BLaER1 treated with 17β-estradiol and CSF1 and Interleukin-3, amounts not matched to agents 10 nM and 100 nM (cell line): ENCODE measurements at regions not wholly inside any gene's neighbourhood (a gene's known extent, or its start where the extent isn't known, plus 50 kb on each side); places are given as distances from the start of the nearest gene placed in this dataset.
"Not testable (repeated sequence)": the region's sequence is repeated elsewhere in the genome, so short reads cannot be mapped to it uniquely, and the experiment has no call there.

Source experiments
- H3K27ac ChIP-seq, 11 experiments: shearing (Covaris generic); formaldehyde crosslinking; 2 replicates each; pipeline ENCODE4 v1.8.1; 2022
- H3K27me3 ChIP-seq, 11 experiments: shearing (Covaris generic); formaldehyde crosslinking; 2 replicates each; pipeline ENCODE4 v1.8.1; 2022
- H3K36me3 ChIP-seq, 11 experiments: shearing (Covaris generic); formaldehyde crosslinking; 2 replicates each; pipeline ENCODE4 v1.8.1; 2022
- H3K4me1 ChIP-seq, 10 experiments: shearing (Covaris generic); formaldehyde crosslinking; 2 replicates each; pipeline ENCODE4 v1.8.1; 2022
- H3K4me2 ChIP-seq, 11 experiments: shearing (Covaris generic); formaldehyde crosslinking; 2 replicates each; pipeline ENCODE4 v1.8.1; 2022
- H3K4me3 ChIP-seq, 10 experiments: shearing (Covaris generic); formaldehyde crosslinking; 2 replicates each; pipeline ENCODE4 v1.8.1; 2022
- H3K9ac ChIP-seq, 11 experiments: shearing (Covaris generic); formaldehyde crosslinking; 2 replicates each; pipeline ENCODE4 v1.8.1; 2022
- H3K9me3 ChIP-seq, 11 experiments: shearing (Covaris generic); formaldehyde crosslinking; replicated peaks in 1 of 11; 2 replicates each; pipeline ENCODE4 v1.8.1; 2022
- H4K20me1 ChIP-seq, 11 experiments: shearing (Covaris generic); formaldehyde crosslinking; 2 replicates each; pipeline ENCODE4 v1.8.1; 2022
- Cebpa-rat ChIP-seq, 11 experiments: shearing (Covaris generic); IDR thresholded peaks; 2 replicates each; pipeline ENCODE4 v1.8.1; 2022

GRCh38 chr6:71733970-71734899 lies 152.1 kb upstream of the RIMS1 start:
- Histone ChIP-seq H3K9ac (no peak overlapping the region), H3K4me3 (no peak overlapping the region), H3K4me1 (no peaks in the 10 kb centered on the region), H3K9me3 (no peaks in the 10 kb centered on the region), H3K4me2 (no peak overlapping the region), H4K20me1 (no peaks in the 10 kb centered on the region), H3K36me3 (no peaks in the 10 kb centered on the region), H3K27me3 (no peaks in the 10 kb centered on the region), H3K27ac (no peak overlapping the region)
- no peak for TF ChIP-seq Cebpa-rat (IDR thresholded peaks at IDR 0.05)

- H3K27me3 ChIP-seq, result no peaks in the 10 kb centered on the region
- no peak overlapping the region for H3K9ac ChIP-seq
- no peaks in the 10 kb centered on the region for H3K36me3 ChIP-seq
- no peaks in the 10 kb centered on the region for H3K9me3 ChIP-seq
- no peak overlapping the region for H3K4me3 ChIP-seq
- no peak overlapping the region for H3K4me2 ChIP-seq
- no peak overlapping the region for H3K27ac ChIP-seq
- H3K4me1 ChIP-seq, result no peaks in the 10 kb centered on the region
- no peaks in the 10 kb centered on the region for H4K20me1 ChIP-seq
- TF ChIP-seq Cebpa-rat (IDR thresholded peaks at IDR 0.05), result no peak
Measured at GRCh38 chr6:71737953-71738352, 148.4 kb upstream of the RIMS1 start.

- Histone ChIP-seq H3K4me1 (peaks cover 0 to 4% (median 0%) of the 10 kb centered on the region in 10 experiments; a peak in 1 of 20 replicates), H3K36me3 (no peaks in the 10 kb centered on the region), H3K27ac (no peak overlapping the region), H3K9me3 (no peaks in the 10 kb centered on the region), H4K20me1 (no peaks in the 10 kb centered on the region), H3K9ac (no peak overlapping the region), H3K27me3 (no peaks in the 10 kb centered on the region), H3K4me2 (peak overlapping the region in 1 of 11 experiments; percentile 21; a peak in 1 of 22 replicates), H3K4me3 (no peak overlapping the region)
- no peak for TF ChIP-seq Cebpa-rat (IDR thresholded peaks at IDR 0.05)
Measured at GRCh38 chr6:71745525-71745924, 140.8 kb upstream of the RIMS1 start.

- Histone ChIP-seq H3K36me3 (no peaks in the 10 kb centered on the region), H3K4me3 (no peak overlapping the region), H3K9ac (no peak overlapping the region), H4K20me1 (no peaks in the 10 kb centered on the region), H3K4me2 (no peak overlapping the region), H3K9me3 (no peaks in the 10 kb centered on the region), H3K27ac (no peak overlapping the region), H3K4me1 (peaks cover 0 to 27% (median 0%) of the 10 kb centered on the region in 10 experiments; a peak in 1 of 20 replicates), H3K27me3 (no peaks in the 10 kb centered on the region)
- TF ChIP-seq Cebpa-rat (IDR thresholded peaks at IDR 0.05), result no peak
Measured at GRCh38 chr6:71766146-71766760, 120.1 kb upstream of the RIMS1 start.

GRCh38 chr6:71766796-71767195 lies 119.6 kb upstream of the RIMS1 start:
- no peak overlapping the region for H3K4me3 ChIP-seq
- H3K27me3 ChIP-seq, result no peaks in the 10 kb centered on the region
- peaks cover 0 to 27% (median 0%) of the 10 kb centered on the region in 10 experiments; a peak in 1 of 20 replicates for H3K4me1 ChIP-seq
- H3K27ac ChIP-seq, result no peak overlapping the region
- H3K4me2 ChIP-seq, result no peak overlapping the region
- H3K9ac ChIP-seq, result no peak overlapping the region
- H4K20me1 ChIP-seq, result no peaks in the 10 kb centered on the region
- H3K9me3 ChIP-seq, result no peaks in the 10 kb centered on the region
- no peak for TF ChIP-seq Cebpa-rat (IDR thresholded peaks at IDR 0.05)
- no peaks in the 10 kb centered on the region for H3K36me3 ChIP-seq

- Histone ChIP-seq H3K27me3 (no peaks in the 10 kb centered on the region), H3K9me3 (no peaks in the 10 kb centered on the region), H3K36me3 (no peaks in the 10 kb centered on the region), H3K4me1 (peaks cover 0 to 27% (median 0%) of the 10 kb centered on the region in 10 experiments; a peak in 1 of 20 replicates), H3K27ac (no peak overlapping the region), H3K4me3 (no peak overlapping the region), H3K9ac (no peak overlapping the region), H3K4me2 (no peak overlapping the region), H4K20me1 (no peaks in the 10 kb centered on the region)
- TF ChIP-seq Cebpa-rat (IDR thresholded peaks at IDR 0.05), result no peak
Measured at GRCh38 chr6:71768356-71768755, 118.0 kb upstream of the RIMS1 start.

GRCh38 chr6:71808865-71809264 lies 77.5 kb upstream of the RIMS1 start:
- H3K27me3 ChIP-seq, result no peaks in the 10 kb centered on the region
- H3K4me2 ChIP-seq, result no peak overlapping the region
- H3K4me3 ChIP-seq, result no peak overlapping the region
- TF ChIP-seq Cebpa-rat (IDR thresholded peaks at IDR 0.05), result no peak
- no peak overlapping the region for H3K27ac ChIP-seq
- no peak overlapping the region for H3K9ac ChIP-seq
- H4K20me1 ChIP-seq, result no peaks in the 10 kb centered on the region
- H3K36me3 ChIP-seq, result no peaks in the 10 kb centered on the region
- peaks cover 20 to 37% (median 26%) of the 10 kb centered on the region in 11 experiments for H3K9me3 ChIP-seq
- no peaks in the 10 kb centered on the region; a peak in 1 of 20 replicates for H3K4me1 ChIP-seq

- no peak overlapping the region for H3K9ac ChIP-seq
- no peaks in the 10 kb centered on the region for H3K36me3 ChIP-seq
- H3K9me3 ChIP-seq, result peaks cover 20 to 40% (median 26%) of the 10 kb centered on the region in 11 experiments
- no peak overlapping the region for H3K4me2 ChIP-seq
- no peak overlapping the region; a peak in 1 of 20 replicates for H3K4me3 ChIP-seq
- no peaks in the 10 kb centered on the region for H4K20me1 ChIP-seq
- TF ChIP-seq Cebpa-rat (IDR thresholded peaks at IDR 0.05), result no peak
- no peaks in the 10 kb centered on the region; a peak in 1 of 20 replicates for H3K4me1 ChIP-seq
- no peak overlapping the region for H3K27ac ChIP-seq
- H3K27me3 ChIP-seq, result no peaks in the 10 kb centered on the region
Measured at GRCh38 chr6:71810880-71811279, 75.5 kb upstream of the RIMS1 start.

GRCh38 chr6:71822625-71823024 lies 63.7 kb upstream of the RIMS1 start:
- no peak overlapping the region for H3K4me3 ChIP-seq
- no peak for TF ChIP-seq Cebpa-rat (IDR thresholded peaks at IDR 0.05)

GRCh38 chr6:71832110-71832764 lies 54.1 kb upstream of the RIMS1 start:
- not testable (repeated sequence) for H3K27me3 ChIP-seq, H3K27ac ChIP-seq, H4K20me1 ChIP-seq, H3K36me3 ChIP-seq, H3K4me3 ChIP-seq, H3K4me1 ChIP-seq, H3K4me2 ChIP-seq, H3K9ac ChIP-seq
- H3K9me3 ChIP-seq, result peaks cover 0 to 22% (median 5%) of the 10 kb centered on the region in 11 experiments; a peak in 11 of 22 replicates

More at GRCh38 chr6:71822625-71823024, 63.7 kb upstream of the RIMS1 start:
- H3K9me3 ChIP-seq, result peaks cover 0 to 11% (median 0%) of the 10 kb centered on the region in 11 experiments; a peak in 3 of 22 replicates
- H3K9ac ChIP-seq, result no peak overlapping the region
- no peak overlapping the region; a peak in 1 of 22 replicates for H3K27ac ChIP-seq
- H3K36me3 ChIP-seq, result no peaks in the 10 kb centered on the region
- no peak overlapping the region for H3K4me2 ChIP-seq
- no peaks in the 10 kb centered on the region; a peak in 1 of 20 replicates for H3K4me1 ChIP-seq
- H4K20me1 ChIP-seq, result no peaks in the 10 kb centered on the region
- no peaks in the 10 kb centered on the region for H3K27me3 ChIP-seq
